ENCODE measurements at regions not wholly inside any gene's neighbourhood (a gene's known extent, or its start where the extent isn't known, plus 50 kb on each side); places are given as distances from the start of the nearest gene placed in this dataset.

GRCh38 chr20:63085151-63085861 lies 78.5 kb upstream of the BHLHE23 start:
- DNase-seq, result no peak

- DNase-seq, result no peak
These were observed 77.8 kb upstream of the BHLHE23 start for GRCh38 chr20:63084563-63084927.

DNA sequence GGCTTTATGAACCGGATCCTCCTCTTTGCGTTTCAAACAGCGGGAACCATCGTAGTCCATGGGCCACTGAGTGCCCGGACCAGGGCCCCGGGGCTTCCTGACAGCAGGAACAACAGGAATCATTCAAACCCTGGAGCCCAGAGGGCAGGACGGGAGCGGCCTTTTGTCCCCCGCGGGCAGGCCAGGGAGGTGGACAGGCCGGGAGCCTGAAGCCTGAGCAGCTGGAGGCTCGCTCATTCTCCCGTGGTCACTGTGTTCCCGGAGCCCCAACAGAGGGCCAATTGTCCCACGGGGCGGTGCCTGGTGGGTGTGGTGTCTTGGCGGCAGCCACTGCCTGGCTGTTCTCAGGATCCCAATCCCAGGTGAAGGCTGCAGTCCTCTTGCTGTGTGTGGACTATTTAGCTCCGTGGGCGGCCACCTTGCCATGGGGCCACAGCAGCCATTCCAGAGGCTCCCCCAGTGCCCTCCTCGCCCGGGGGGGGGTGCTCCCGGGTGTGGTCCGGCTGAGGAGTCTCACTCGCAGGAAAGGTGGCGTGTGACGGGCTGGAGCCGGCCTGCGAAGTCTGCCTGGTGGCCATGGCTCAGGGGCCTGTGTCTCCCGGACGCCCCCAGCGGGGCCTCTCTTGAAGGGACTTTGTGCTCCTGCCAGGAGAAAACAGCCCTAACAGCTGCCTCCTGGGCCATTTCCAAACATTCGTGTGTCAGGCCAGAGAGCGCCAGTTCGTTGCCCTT lies 77.2 kb upstream of the BHLHE23 start:
- DNase-seq, result no peak

GRCh38 chr20:63082939-63083735 lies 76.4 kb upstream of the BHLHE23 start:
- DNase-seq, result no peak

- DNase-seq, result no peak
These were observed 75.7 kb upstream of the BHLHE23 start for GRCh38 chr20:63082308-63082938.

- DNase-seq, result no peak
These were observed 75.1 kb upstream of the BHLHE23 start for GRCh38 chr20:63081831-63082230.

- DNase-seq, result no peak
These were observed 74.6 kb upstream of the BHLHE23 start for GRCh38 chr20:63081351-63081750.

DNA sequence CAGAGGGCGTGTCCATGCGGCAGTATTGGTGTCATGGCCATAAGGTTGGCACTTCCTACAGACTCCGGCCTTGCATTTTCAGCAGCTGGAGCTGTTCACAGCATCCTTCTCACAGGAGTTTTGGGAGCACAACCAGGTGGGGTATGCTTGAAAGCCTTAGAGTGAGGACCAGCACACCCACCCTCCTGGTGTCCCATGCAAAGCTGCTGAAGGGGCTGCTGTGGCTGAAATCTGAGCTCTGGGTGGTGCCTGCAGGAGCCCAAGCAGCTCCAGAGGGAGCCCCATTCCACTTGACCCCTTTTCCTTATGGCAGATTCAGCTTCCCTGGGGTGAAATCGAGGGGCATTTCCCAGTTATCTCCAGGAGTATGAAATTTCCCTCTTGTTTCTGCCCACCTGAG lies 74.0 kb upstream of the BHLHE23 start:
- no peak for DNase-seq

DNA sequence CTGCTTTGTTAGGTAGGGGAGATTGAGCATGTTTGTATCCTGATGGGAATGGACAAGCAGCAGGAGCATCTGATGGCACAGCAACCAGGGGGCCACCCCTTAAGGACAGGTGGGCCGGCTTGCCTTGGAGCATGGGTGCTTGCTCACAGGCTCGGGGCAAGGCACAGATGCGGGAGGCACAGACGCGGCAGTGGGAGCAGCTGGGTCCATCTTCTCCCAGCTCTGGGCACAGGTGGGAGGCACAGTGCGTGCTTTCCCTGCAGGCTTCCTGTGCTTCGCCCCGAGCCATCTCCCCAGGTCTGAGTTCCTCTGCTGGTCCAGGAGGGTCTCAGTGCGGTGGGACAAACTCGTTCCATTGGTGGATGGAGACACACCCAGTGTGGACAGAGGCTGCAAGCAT lies 73.6 kb upstream of the BHLHE23 start:
- no peak for DNase-seq

GRCh38 chr20:63079971-63080370 lies 73.2 kb upstream of the BHLHE23 start:
- no peak for DNase-seq

DNA sequence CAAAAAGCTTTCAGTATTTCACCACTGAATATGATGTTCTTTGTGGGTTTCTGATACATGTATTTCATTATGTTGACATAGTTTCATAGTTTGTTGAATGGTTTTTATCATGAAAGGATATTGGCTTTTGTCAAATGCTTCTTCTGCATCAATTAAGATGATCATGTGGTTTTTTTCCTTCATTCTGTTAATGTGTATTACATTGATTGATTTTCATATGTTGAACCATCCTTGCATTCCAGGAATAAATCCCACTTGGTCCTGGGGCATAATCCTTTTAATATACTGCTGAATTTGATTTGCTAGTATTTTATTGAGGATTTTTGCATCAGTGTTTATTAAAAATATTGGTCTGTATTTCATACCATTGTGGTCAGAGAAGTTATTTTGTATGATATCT lies 70.9 kb upstream of the BHLHE23 start:
- DNase-seq, result no peak

GRCh38 chr20:63076421-63076820 lies 69.7 kb upstream of the BHLHE23 start:
- no peak for DNase-seq

DNA sequence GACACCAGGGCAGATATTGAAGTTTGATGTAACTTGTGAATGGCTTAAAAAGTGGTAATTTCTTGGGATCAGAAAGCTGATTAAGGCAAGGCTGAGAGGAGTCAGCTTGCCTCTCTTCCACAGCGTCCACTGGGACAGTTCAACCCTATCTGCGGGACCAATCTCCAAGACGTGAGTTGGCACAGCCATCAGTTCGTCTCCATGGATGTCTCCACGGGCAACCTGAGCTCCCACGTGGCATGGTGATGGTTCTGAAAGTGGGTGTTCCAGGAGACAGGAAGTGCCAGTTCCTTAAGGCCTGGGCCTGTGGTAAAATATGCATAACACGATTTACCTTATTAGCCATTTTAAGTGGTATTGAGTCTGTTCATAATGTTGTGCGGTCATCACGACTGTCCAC lies 67.9 kb upstream of the BHLHE23 start:
- DNase-seq, result no peak

- no peak for DNase-seq
These were observed 67.4 kb upstream of the BHLHE23 start for GRCh38 chr20:63074182-63074581.

DNA sequence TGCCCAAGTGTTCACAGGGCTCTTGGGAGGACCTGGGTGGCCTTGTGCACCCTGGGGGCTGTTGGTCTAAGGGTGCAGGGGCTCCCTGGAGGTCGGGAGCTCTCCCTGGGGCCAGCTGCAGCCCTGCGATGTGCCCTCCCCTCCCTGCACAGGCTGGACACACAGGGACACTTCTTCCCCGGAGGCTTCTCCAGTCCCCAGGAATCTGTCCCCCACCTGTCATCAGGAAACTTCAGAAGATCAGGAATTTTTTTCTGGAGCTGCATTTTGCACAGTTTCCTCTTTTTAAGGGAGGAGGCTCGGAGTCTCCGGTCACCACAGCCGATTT lies 66.9 kb upstream of the BHLHE23 start:
- no peak for DNase-seq

GRCh38 chr20:63072991-63073737 lies 66.4 kb upstream of the BHLHE23 start:
- DNase-seq, result no peak

GRCh38 chr20:63072231-63072791 lies 65.5 kb upstream of the BHLHE23 start:
- DNase-seq, result no peak

GRCh38 chr20:63071541-63072181 lies 64.9 kb upstream of the BHLHE23 start:
- no peak for DNase-seq

- no peak for DNase-seq
These were observed 64.2 kb upstream of the BHLHE23 start for GRCh38 chr20:63070771-63071540.

GRCh38 chr20:63070301-63070625 lies 63.5 kb upstream of the BHLHE23 start:
- DNase-seq, result no peak

DNA sequence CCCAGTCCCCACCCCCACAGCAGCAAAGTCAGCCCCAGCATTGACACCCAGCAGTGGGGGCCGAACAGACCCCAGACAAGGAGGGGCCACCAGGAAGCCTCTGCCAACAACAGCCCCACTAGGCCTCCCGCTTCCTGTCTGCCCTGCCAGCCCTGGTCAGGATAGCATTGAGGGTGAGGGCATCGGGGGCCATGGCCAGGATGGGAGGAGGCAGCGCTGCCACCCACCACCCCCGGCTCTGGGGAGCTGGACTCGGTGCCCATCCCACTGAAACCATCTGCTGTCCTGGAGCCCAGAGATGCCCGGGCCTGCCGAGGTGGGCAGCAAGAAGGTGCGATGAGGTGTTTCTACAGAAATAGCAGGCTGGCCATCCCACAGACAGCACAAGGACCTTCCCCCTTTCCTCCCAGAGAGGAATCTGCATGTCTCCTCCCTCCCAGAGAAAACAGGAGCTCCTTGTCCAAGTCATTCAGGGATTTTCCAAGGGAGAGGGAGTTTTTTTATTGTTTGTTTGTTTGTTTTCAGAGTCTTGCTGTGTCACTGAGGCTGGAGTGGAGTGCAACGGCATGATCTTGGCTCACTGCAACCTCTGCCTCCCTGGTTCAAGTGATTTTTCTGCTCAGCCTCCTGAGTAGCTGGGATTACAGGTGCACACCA lies 62.1 kb upstream of the BHLHE23 start:
- no peak for DNase-seq

Data from CD4-positive, alpha-beta T cell treated with Interleukin-4 for 4 hours (primary cell).